ENCODE measurements at regions not wholly inside any gene's neighbourhood (a gene's known extent, or its start where the extent isn't known, plus 50 kb on each side); places are given as distances from the start of the nearest gene placed in this dataset.
A peak's percentile ranks its signal among the peaks of the same experiment; 100 is the strongest.
"Not testable (repeated sequence)": the region's sequence is repeated elsewhere in the genome, so short reads cannot be mapped to it uniquely, and the experiment has no call there.

DNA sequence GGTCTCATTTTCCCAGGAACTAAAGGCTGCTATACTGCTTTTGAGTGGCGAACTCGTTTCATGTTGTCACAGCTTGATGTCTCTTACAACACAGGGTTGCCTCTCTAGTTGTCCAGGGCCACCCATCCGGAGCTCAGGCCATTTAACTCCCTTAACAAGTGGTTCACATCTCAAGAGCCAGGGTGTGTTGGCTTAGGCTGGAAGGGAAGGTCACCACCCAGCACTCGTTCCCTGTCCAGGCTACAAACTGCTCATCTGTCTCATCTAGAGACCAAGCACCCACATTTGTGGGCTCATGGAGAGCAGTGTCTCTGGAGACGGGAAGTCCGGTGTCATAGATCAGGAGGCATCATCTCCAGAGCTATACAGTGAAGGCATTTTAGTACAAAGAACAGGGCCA lies 106.8 kb upstream of the EXOC2 start:
- FAIRE-seq = no peak

DNA sequence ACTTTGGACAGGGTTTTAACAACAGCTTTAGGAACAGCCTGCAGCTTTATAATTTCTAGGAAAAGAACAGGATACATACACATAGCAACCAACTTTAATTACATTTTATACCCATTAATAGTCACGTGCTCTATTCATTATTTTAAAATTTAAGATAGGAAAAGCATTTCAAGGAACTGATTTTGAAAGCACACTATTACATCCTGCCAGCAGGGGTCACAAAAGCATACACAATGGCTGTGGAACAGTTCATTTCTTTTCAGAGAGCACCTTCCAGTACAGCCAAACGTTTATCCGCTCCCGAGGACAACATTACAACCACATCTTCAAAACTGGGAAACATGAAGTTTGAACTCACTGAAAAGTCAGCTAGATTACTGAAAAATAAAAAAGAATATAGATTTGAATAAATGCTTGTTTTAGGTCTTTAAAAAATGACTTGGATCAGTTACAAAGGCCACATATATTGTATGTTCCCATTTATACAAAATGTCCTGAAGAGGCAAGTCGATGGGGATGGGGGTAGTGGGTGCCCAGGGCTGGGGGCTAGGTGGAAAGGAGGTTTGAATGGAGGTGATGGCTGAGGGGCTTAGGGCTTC lies 104.6 kb upstream of the EXOC2 start:
- FAIRE-seq = peak; percentile 87

GRCh38 chr6:795046-795685 lies 102.2 kb upstream of the EXOC2 start:
- FAIRE-seq = no peak

- FAIRE-seq = no peak
These were observed 100.3 kb upstream of the EXOC2 start for GRCh38 chr6:793261-793660.

- FAIRE-seq = no peak
These were observed 99.7 kb upstream of the EXOC2 start for GRCh38 chr6:792662-793061.

- no peak for FAIRE-seq
These were observed 95.1 kb upstream of the EXOC2 start for GRCh38 chr6:788058-788457.

DNA sequence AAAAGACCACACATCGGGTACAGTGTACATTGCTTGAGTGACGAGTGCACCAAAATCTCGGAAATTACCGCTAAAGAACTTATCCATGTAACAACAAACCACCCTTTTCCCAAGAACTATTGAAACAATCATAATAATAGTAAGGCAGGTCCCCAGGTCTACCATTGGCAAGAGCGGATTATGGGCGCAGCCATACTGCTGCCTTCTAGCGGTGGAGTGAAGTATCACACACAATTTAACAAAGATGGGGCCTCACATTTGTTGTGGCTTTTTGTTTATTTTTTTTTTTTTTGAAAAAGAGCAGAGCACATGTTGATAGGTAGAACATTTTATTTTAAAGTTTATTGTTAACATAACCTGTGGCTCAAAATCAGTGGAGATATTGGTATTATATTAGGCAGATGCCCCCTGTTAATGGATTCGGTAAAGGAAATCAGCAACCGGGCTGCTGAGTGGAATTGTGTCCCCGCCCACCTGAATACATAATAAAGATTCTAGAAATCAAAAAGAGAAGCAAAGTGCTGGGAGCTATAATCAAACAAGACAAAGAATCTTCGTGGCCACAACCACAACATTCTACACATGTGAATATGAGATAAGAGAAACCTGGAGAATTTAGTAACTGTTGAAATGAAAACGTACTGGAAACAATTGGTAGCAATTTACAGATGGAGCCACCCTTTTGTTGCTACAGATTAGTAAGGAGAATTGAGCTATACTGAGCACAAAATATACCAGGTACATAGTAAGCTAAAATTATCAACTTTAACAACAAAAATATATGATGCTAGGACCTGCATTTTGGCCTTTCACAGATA lies 94.2 kb upstream of the EXOC2 start:
- no peak for FAIRE-seq

DNA sequence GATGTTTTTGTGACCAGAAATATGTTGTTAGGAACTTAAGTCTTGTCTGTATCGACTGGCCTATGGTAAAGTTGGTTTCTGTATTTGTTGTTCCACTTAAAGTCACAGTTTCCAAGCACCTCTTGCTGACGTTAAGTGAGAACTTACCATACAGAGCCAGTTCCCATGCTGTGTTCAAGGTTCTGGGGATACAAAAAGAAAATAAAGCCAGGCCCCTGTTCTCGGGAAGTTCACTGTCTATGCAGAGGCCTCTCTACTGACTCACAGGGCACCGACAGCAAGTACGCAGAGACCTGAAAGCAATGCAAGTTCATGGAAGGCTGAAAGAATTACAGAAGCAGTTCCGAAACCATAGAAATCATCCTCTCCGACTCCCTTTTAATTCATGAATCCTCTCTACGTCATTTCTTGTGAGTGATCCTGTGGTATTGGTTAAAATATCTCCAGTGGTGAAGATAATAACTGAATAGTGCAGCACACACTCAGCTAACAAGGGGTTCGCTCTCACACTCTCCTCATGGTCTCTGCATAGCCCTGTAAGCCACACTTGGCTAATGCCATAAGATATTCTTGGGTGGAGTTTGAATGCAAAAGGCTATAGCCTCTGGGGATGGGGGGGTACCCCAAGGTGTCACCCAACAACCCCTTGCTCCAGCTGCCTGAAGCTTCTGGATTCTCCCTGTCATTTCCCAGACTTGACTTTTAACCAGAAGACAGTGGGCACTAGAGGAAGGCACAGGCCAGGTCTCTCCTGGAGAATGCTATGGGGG lies 91.2 kb upstream of the EXOC2 start:
- no peak for FAIRE-seq

GRCh38 chr6:782141-782540 lies 89.2 kb upstream of the EXOC2 start:
- no peak for FAIRE-seq

DNA sequence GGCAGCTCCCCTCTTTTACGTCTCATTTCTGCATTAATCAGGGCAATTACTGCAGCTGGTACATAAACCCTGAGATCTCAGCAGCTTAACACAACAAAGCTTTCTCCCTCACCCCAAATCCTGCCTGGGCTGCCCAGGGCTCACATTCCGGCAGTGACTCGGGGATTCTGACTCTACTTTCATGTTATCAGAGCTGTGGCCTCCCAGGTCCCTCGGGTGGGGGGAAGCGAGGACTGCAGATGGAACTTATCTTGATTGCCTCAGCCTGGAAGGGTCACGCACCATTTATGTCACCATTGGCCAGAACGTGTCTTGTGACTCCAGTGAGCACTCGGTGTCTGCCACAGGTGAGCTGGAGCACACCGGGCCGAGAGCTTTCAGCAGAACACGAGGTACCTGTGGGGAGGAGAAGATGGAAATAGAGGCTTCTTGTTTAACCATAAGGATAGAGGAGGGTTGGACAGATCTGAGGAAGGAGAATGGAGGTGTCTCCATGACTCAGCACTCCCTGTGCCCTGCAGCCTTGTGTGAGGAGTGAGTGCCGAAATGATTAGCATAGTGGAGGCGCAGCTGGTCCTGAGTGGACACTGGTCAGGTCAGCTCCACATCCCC lies 88.5 kb upstream of the EXOC2 start:
- no peak for FAIRE-seq

GRCh38 chr6:780706-781105 lies 87.8 kb upstream of the EXOC2 start:
- no peak for FAIRE-seq

GRCh38 chr6:776951-777350 lies 84.0 kb upstream of the EXOC2 start:
- FAIRE-seq = no peak

- no peak for FAIRE-seq
These were observed 83.6 kb upstream of the EXOC2 start for GRCh38 chr6:776528-776931.

DNA sequence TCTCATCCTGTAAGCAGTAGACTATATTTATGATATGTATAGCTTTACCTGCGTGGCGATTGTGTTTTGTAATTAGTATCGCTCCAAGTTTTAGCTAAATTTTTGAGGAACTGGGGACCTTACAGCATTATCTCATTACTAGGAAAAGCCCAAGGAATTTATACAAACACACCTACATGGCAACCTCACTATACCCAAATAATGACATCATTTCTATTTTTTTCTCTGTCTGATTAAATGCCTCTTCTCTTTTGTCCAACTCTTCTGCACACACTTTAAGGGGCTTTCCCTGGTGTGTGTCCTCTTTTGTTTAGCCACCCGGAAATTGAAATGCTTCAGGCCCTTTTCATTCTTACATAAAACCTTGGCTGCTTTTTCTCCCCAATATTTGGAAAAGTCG lies 82.9 kb upstream of the EXOC2 start:
- FAIRE-seq = no peak

- FAIRE-seq = not testable (repeated sequence)
These were observed 78.7 kb upstream of the EXOC2 start for GRCh38 chr6:771683-772082.

- no peak for FAIRE-seq
These were observed 75.0 kb upstream of the EXOC2 start for GRCh38 chr6:767755-768512.

DNA sequence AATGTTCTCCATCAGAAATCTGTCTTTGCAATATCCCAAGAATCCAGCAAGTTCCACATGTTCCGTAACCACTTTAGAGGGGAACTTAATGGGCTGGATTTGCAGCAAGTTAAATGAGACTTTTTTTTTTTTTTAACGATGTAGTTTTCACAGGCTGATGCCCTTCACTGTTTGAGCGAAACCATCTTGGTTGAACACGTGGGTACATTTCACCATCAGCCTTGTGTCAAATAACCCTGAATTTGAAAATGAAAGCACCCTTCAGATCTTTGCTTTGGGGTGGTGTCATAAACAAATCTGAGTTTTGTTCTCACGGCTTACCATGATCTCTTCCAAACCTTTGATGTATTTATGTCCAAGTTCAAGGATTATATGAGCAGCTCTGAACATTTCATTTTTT lies 73.7 kb upstream of the EXOC2 start:
- no peak for FAIRE-seq

DNA sequence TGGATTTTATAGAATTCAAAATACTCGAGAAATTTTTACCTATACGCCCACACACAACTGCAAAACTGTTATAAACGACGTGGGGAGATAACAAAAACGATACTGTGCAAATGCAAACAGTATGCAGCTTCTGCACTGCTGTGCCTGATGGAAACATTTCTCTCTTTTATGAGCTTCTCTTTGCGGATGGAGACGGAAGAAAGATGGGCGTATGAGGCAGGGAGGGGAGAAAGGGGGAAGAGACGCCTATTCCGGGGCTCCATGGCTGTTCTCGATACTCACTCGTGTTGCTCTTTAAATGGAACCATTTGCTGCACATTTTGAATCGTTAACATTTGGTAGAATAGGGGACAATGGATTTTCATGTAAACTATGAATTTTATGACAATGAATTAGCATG lies 69.1 kb upstream of the EXOC2 start:
- FAIRE-seq = no peak

- no peak for FAIRE-seq
These were observed 68.3 kb upstream of the EXOC2 start for GRCh38 chr6:760982-761955.

GRCh38 chr6:759729-760128 lies 66.8 kb upstream of the EXOC2 start:
- no peak for FAIRE-seq

DNA sequence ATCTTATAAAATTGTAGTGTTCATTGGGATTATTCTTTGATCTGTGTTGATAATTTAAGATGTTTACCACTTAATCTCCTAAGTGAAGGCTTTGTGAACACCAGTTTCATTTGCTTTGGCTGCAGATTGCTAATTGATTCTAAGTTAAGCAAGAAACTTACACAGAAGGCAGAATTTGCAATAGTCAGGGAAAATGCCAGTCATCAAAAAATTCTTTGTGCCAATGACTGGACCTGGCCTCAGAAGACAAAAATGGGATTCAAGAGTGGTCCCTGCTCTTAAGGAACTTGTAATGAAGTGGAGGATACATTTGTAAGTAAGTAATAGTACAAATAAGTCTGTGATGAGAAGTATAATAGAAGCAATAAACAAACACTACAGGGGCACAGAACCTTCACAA lies 63.3 kb upstream of the EXOC2 start:
- FAIRE-seq = no peak
